Left forelimb (tissue), 1 donor: ENCODE measurements at regions not wholly inside any gene's neighbourhood (a gene's known extent, or its start where the extent isn't known, plus 50 kb on each side); places are given as distances from the start of the nearest gene placed in this dataset.

Experiments
- DNase-seq: peaks from one replicate; pipeline ENCODE4 v3.0.0-alpha.2; 2018; ENCODE audit warnings: low spot score

- DNase-seq: no peak
These were observed 92.5 kb upstream of the INHBA start for GRCh38 chr7:41795276-41795833.

GRCh38 chr7:41793556-41793955, 90.7 kb upstream of the INHBA start:
- no peak for DNase-seq

DNA sequence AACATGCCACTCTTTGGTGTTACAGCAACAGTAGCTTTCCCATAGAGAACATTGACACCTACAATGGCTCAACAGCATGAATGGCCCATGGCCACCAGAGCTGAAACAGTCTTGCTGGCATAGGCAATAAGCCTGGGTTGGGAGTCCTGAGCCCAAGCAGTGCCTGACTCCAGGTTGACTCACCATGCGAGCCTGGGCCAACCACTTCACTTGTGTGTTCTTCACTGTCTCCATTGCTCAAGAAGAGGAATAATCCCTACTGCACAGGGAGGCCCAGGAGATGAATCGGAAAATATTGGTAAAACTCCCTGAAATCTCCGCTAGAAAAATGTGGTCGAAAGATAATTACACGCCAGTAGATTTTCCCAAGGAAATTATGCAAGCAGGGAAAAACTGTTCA, 89.2 kb upstream of the INHBA start:
- no peak for DNase-seq

DNA sequence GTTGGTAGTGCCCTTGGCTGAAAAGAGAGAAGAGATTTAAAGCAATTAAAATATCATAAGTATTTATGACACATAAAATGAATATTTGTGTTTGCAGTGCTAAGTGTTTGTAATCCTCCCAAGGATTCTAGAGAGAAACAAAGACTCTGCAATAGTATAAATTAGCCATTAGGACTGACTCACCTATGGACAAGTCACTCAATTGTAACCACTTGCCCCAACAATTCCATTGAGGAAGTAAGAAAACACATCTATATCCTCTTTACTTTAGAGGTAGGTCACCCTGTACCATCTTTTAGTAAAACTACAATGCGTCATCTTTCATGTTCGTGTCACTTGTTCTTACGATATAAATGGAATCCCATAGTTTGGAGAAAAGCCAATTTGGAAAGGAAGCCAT, 85.7 kb upstream of the INHBA start:
- DNase-seq: no peak

- no peak for DNase-seq
These were observed 84.9 kb upstream of the INHBA start for GRCh38 chr7:41787651-41788350.

DNA sequence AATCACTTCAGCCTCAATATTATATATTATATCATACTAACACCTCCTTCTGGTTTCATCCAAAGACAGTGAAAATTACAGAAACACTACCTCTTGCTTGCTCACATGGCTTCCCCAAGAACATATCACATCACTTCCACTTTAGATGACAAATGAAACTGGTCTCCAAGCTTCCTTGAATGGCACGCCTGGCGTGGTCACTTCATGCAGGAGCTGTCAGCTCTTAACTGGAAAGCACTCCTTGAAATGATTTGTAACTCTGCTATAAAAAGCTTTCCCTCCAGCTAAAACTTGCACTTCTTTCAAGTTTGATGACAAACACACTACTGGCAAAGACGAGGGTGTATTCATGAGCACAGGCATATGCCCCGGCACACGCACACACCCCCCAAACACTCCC, 84.1 kb upstream of the INHBA start:
- no peak for DNase-seq

DNA sequence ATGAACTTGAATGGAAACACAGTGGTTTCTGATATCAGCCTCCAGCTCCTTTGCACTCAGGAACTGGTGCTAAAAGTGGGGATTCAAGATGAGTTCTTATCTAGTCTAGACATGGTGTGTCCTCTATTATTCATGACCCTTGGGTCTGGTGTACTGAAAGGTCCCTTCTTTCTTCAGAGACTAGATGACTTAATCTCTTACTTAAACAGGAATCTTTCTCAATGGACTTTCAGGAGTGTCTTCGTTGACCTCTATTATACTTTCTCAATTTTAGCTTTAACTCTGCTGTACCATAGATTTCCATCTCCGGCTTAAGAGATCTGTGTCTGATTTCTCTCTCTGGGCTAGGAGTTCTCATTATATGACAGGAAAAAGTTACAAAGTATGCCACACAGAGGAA, 83.5 kb upstream of the INHBA start:
- DNase-seq: no peak

- DNase-seq: no peak
These were observed 83.0 kb upstream of the INHBA start for GRCh38 chr7:41785840-41786239.

- DNase-seq: no peak
These were observed 82.4 kb upstream of the INHBA start for GRCh38 chr7:41785265-41785664.

GRCh38 chr7:41779918-41780317, 77.0 kb upstream of the INHBA start:
- DNase-seq: no peak

DNA sequence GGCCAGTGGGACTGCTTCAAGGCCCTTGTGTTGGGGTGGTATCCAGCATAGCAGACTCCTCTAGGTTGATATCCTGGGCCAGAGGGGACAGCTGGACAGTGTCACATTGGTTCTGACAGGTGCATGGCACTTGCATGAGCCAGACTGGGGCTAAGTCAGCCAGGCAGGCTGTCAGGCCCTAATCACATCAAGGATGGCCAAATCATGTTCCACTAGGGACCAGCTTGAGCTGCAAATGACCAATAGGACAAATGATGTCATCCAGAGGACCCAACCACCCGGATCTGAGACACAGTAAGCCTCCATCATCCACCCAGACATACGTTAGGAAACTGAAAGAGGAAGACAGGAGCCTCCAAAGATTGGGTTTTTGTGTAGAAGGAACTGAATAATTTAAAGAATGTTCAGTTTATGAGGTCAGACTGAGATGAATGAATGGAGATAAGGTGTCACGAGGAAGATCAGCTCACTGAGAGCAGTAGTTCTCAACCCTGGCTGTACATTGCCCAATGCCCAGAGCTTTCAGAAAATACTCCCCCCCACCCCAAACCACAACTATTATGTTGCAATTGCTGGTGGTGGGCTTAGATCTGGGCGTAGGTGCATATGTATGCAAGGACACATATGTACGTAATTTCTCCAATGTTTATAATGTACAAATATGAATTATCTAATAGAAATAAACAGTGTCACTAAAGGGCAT, 75.2 kb upstream of the INHBA start:
- DNase-seq: no peak

DNA sequence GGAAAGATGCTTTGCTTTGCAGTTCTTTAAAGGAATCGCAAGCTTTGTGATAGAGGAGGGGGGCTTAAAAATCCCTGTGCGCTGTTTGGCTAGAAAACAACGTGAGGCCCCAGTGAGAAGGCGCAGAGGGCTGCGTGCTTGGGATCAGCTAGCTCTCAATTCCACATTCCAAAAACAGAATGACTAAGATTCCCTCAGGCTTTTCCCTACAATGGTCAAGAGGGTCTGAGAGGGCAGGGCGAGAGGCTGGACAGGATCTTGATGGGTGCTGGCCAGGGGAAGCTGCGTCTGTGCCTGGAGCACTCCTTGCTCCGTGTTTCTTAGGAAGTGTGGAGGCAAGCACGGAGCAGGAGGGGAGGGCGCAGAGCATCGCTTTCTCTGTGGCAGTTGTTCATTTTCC, 72.1 kb upstream of the INHBA start:
- DNase-seq: no peak

DNA sequence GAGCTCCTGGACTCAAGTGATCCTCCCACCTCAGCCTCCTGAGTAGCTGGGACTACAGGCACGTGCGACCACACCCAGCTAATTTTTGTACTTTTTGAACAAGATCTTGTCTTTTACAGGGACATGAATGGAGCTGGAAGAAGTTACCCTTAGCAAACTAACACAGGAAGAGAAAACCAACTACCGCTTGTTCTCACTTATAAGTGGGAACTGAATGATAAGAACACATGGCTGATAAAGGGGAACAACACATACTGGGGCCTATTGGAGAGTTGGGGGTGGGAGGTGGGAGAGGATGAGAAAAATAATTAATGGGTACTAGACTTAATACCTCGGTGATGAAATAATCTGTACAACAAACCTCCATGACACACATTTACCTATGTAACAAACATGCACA, 70.9 kb upstream of the INHBA start:
- no peak for DNase-seq

- no peak for DNase-seq
These were observed 68.8 kb upstream of the INHBA start for GRCh38 chr7:41771717-41772116.

- DNase-seq: no peak
These were observed 66.3 kb upstream of the INHBA start for GRCh38 chr7:41769162-41769561.

- no peak for DNase-seq
These were observed 60.7 kb upstream of the INHBA start for GRCh38 chr7:41763626-41764025.

DNA sequence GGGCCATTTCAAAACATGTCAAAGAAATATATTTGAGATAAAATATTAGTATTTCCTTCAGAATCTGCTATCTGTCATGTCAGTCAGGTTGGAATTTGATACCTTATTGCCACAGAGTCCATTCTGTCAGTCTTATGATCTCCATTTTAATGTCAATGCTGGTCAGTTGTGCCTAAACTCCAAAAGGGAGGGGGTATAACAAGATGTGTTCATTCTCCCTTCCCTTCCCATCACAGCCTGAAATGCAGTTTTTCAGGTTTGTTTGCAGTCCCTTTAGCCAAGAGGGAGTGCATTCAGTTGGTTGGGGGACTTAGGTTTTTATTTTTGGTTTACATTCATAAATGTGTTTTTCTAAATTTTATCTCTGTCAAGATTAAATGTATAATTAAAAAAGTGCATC, 59.8 kb upstream of the INHBA start:
- no peak for DNase-seq

- no peak for DNase-seq
These were observed 57.4 kb upstream of the INHBA start for GRCh38 chr7:41760293-41760692.

DNA sequence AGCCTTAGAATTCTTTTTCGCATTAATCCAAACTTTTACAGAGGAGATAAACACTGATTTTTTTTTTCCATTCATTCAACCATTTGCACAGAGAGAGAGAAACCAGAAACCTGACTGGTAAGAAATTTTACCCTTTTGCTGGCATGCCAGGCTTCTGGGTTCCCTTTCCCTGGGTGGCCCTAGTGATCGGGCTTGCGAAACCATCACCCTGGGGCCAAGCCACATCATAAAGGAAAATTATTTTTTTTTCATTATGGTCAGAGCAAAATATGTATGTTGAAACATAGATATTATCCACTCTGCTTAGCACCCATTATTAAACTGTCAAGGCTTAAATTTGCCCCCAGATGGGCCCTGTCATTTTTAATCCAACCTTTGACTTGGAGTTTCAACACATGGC, 55.4 kb upstream of the INHBA start:
- no peak for DNase-seq

- no peak for DNase-seq
These were observed 53.8 kb upstream of the INHBA start for GRCh38 chr7:41756650-41757182.

GRCh38 chr7:41755096-41755495, 52.2 kb upstream of the INHBA start:
- DNase-seq: no peak

- no peak for DNase-seq
These were observed 51.2 kb upstream of the INHBA start for GRCh38 chr7:41754046-41754445.
